SK-N-MC (cell line): ENCODE measurements at regions not wholly inside any gene's neighbourhood (a gene's known extent, or its start where the extent isn't known, plus 50 kb on each side); places are given as distances from the start of the nearest gene placed in this dataset.

Experiments used
- EZH2 ChIP-seq: fragments of 200-600 bp; sonication (generic); IDR thresholded peaks from one replicate; pipeline ENCODE4 v1.6.1; 2017; ENCODE audit warnings: antibody characterized with exemption
- FOXP2 ChIP-seq: optimal IDR thresholded peaks from 2 replicates; pipeline ENCODE3; 2011; ENCODE audit warnings: mild to moderate bottlenecking, moderate library complexity; ENCODE audit not compliant: insufficient read depth; ENCODE audit errors: extremely low read length, control extremely low read depth
- POLR2AphosphoS5 ChIP-seq: IDR thresholded peaks from 2 replicates; pipeline ENCODE4 v1.6.1; 2012; ENCODE audit warnings: mild to moderate bottlenecking, low read depth, low read length, borderline replicate concordance

DNA sequence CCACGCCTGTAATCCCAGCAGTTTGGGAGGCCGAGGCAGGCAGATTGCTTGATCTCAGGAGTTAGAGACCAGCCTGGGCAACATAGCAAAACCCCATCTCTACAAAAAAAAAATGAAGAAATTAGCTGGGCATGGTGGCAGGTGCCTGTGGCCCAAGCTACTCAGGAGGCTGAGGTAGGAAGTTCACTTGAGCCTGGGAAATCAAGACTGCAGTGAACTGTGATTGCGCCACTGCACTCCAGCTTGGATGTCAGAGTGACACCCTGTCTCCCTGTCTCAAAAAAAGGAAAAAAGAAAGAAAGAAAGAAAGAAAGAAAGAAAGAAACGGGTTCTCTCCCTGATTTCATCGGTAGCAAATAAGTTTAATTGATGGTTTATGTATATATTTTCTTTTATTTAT, 64.6 kb upstream of the ESX1 start:
- TF ChIP-seq EZH2 (no peak), POLR2AphosphoS5 (no peak), FOXP2 (no peak)
